NB4 (cell line): ENCODE measurements at regions not wholly inside any gene's neighbourhood (a gene's known extent, or its start where the extent isn't known, plus 50 kb on each side); places are given as distances from the start of the nearest gene placed in this dataset.

ENCODE experiments used
- DNase-seq: peaks from one replicate; pipeline ENCODE4 v3.0.0; 2010; ENCODE audit warnings: low read depth
- H3K4me3 ChIP-seq: one replicate; pipeline ENCODE4 v1.5.1; 2011; ENCODE audit warnings: mild to moderate bottlenecking, low read depth, low read length, moderate library complexity
- CTCF ChIP-seq: IDR thresholded peaks from one replicate; pipeline ENCODE4 v1.5.1; 2012; ENCODE audit warnings: low read depth, low read length
- MYC ChIP-seq: IDR thresholded peaks from 2 replicates; pipeline ENCODE4 v1.6.1; 2011; ENCODE audit warnings: low read depth, low read length
- POLR2A ChIP-seq: IDR thresholded peaks from 2 replicates; pipeline ENCODE4 v1.6.1; 2011; ENCODE audit warnings: mild to moderate bottlenecking; ENCODE audit not compliant: insufficient read length; ENCODE audit errors: extremely low read depth
- TF ChIP-seq, protein P1 (sequence below): IDR thresholded peaks from 2 replicates; pipeline ENCODE4 v1.6.1; 2011; ENCODE audit warnings: low read depth, low read length

DNA sequence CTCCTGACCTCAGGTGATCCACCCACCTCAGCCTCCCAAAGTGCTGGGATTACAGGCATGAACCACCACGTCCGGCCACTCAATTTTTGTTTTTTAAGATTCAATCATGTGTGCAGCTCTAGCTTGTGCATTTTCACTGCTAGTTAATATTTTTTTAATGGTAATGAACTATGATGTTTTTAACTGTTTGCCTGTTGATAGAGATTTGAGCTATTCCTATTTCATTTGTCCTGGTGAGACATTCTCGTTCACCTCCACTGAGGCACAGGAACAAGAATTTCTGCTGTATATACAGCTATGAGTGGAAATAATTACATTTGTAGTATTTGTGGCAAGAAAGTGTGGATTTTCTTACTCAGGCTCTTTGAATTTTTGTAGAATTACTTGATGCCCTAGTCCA, 137.7 kb upstream of the MYOCD start:
- no peak overlapping the region for H3K4me3 ChIP-seq
- DNase-seq, result no peak
- TF ChIP-seq, protein P1, sequence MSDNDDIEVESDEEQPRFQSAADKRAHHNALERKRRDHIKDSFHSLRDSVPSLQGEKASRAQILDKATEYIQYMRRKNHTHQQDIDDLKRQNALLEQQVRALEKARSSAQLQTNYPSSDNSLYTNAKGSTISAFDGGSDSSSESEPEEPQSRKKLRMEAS, result no peak
- TF ChIP-seq POLR2A (no peak), CTCF (no peak)

DNA sequence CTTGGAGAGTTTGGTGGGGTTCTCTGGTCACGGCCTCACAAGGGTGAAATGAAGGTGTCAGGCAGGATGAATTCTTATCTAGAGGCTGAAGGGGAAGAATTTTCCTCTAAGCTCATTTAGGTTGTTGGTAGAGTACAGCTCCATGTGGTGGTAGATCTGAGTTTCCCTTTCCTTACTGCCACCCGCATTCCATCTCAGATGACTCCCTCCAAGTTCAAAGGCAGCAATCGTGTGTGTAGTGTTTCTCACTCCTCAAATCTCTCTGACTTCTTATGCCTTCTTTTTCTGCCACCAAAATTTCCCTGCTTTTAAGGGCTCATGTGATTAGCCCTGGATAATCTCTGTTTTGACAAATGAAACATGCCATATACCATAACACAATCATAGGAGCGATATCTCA, 135.5 kb upstream of the MYOCD start:
- H3K4me3 ChIP-seq, result no peak overlapping the region
- DNase-seq, result no peak
- TF ChIP-seq, protein P1, result no peak
- TF ChIP-seq POLR2A (no peak), MYC (no peak), CTCF (no peak)

DNA sequence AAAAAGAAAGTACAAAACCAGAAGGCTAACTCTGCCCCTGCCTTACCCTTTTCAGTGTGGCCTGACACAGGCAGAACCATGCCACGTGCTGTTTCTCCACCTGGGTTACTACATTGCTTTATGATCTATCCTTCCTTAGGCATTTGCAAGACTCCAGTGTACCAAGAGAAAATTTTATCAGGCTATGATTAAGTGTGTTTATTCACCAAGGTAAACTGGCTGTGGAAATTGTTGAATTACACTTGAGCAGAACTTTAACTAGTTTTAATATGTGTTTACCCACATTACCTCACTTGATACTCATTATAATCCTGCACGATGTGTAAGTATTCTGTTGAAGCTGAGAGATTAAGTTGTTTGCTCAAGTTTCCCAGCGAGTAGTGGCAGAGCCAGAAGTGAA, 129.7 kb upstream of the MYOCD start:
- TF ChIP-seq CTCF (no peak), MYC (no peak), POLR2A (no peak)
- TF ChIP-seq, protein P1, result no peak
- DNase-seq, result no peak
- H3K4me3 ChIP-seq, result no peak overlapping the region

DNA sequence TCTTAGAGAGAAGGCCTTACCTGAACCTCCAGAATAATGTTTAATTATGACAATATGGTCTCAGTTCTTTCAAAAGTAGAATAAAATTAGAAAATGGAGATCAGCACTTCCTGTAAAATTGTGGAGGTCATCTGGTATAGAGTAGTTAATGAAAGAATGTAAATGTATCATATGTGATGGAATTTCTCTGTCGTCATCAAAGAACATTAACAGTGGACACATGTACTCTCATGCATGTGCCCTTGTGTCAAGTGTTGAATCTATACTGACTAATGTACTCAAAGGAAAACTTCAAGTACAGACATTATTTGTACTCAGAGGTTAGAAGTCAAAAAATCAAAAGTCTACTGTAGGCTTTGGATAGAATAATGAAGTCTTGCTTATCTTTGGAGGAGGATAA, 129.2 kb upstream of the MYOCD start:
- TF ChIP-seq POLR2A, result no peak
- TF ChIP-seq, protein P1, result no peak
- no peak for TF ChIP-seq MYC
- TF ChIP-seq CTCF, result no peak
- no peak for DNase-seq
- no peak overlapping the region for H3K4me3 ChIP-seq

- TF ChIP-seq CTCF (no peak), POLR2A (no peak), MYC (no peak)
- TF ChIP-seq, protein P1, result no peak
- DNase-seq, result no peak
- H3K4me3 ChIP-seq, result no peak overlapping the region
Observed at GRCh38 chr17:12537436-12537835, 128.3 kb upstream of the MYOCD start.

DNA sequence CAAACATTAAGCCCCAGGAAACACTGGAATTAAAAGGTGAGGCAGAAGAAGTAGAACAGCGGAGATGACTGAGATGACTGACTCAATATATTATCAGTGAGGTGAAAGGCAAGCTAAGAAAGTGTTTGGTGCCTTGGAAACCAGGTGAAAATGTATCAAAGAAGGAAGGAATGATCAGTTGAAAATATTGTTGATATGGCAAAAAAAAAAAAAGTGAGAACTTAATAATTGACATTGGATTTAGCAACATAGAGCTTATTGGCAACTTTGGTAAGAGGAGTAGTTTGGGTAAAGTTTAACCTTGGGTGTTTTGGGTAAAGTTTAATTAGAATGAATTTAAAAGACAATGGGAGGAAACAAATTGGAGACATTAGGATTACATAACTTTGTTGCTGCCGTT, 127.7 kb upstream of the MYOCD start:
- no peak for DNase-seq
- TF ChIP-seq, protein P1, result no peak
- TF ChIP-seq POLR2A (no peak), MYC (no peak), CTCF (no peak)

More for the DNA sequence above, 127.7 kb upstream of the MYOCD start:
- no peak overlapping the region for H3K4me3 ChIP-seq
